ENCODE measurements at regions not wholly inside any gene's neighbourhood (a gene's known extent, or its start where the extent isn't known, plus 50 kb on each side); places are given as distances from the start of the nearest gene placed in this dataset.

- ATAC-seq (replicated peaks in 1 of 2): no peak
- Mint-ChIP-seq H3K27ac (no peak overlapping the region), H3K9me3 (no peaks in the 10 kb centered on the region), H3K4me3 (no peak overlapping the region), H3K27me3 (ENCODE audit: low read depth) (peaks cover 6% of the 10 kb centered on the region), H3K4me1 (ENCODE audit: low read depth) (no peaks in the 10 kb centered on the region), H3K36me3 (ENCODE audit: insufficient read depth in 2 of 2) (no peaks in the 10 kb centered on the region)
- no peak for DNase-seq
Observed at GRCh38 chr18:55047546-55047945, 88.3 kb upstream of the CCDC68 start.

GRCh38 chr18:55041366-55041765 lies 82.1 kb upstream of the CCDC68 start:
- no peaks in the 10 kb centered on the region for H3K36me3 Mint-ChIP-seq (ENCODE audit: insufficient read depth in 2 of 2)

GRCh38 chr18:55038162-55038561 lies 78.9 kb upstream of the CCDC68 start:
- H3K9me3 Mint-ChIP-seq: no peaks in the 10 kb centered on the region
- no peak overlapping the region for H3K27ac Mint-ChIP-seq
- no peaks in the 10 kb centered on the region for H3K27me3 Mint-ChIP-seq (ENCODE audit: low read depth)
- H3K4me3 Mint-ChIP-seq: no peak overlapping the region
- ATAC-seq (replicated peaks in 1 of 2): no peak
- H3K36me3 Mint-ChIP-seq (ENCODE audit: insufficient read depth in 2 of 2): no peaks in the 10 kb centered on the region
- DNase-seq: no peak
- no peaks in the 10 kb centered on the region for H3K4me1 Mint-ChIP-seq (ENCODE audit: low read depth)

More at GRCh38 chr18:55041366-55041765, 82.1 kb upstream of the CCDC68 start:
- no peak for ATAC-seq (replicated peaks in 1 of 2)
- H3K4me3 Mint-ChIP-seq: no peak overlapping the region
- H3K27me3 Mint-ChIP-seq (ENCODE audit: low read depth): no peaks in the 10 kb centered on the region
- no peaks in the 10 kb centered on the region for H3K4me1 Mint-ChIP-seq (ENCODE audit: low read depth)
- H3K27ac Mint-ChIP-seq: no peak overlapping the region
- DNase-seq: no peak
- no peaks in the 10 kb centered on the region for H3K9me3 Mint-ChIP-seq

GRCh38 chr18:55034742-55035141 lies 75.5 kb upstream of the CCDC68 start:
- DNase-seq (no peak), ATAC-seq (replicated peaks in 1 of 2) (no peak)
- no peaks in the 10 kb centered on the region for H3K4me1 Mint-ChIP-seq (ENCODE audit: low read depth)
- no peaks in the 10 kb centered on the region for H3K9me3 Mint-ChIP-seq
- no peak overlapping the region for H3K27ac Mint-ChIP-seq
- no peak overlapping the region for H3K4me3 Mint-ChIP-seq
- peaks cover 5% of the 10 kb centered on the region for H3K27me3 Mint-ChIP-seq (ENCODE audit: low read depth)
- H3K36me3 Mint-ChIP-seq (ENCODE audit: insufficient read depth in 2 of 2): no peaks in the 10 kb centered on the region

- no peak overlapping the region for H3K4me3 Mint-ChIP-seq
- H3K36me3 Mint-ChIP-seq (ENCODE audit: insufficient read depth in 2 of 2): no peaks in the 10 kb centered on the region
- no peaks in the 10 kb centered on the region for H3K4me1 Mint-ChIP-seq (ENCODE audit: low read depth)
- no peak overlapping the region for H3K27ac Mint-ChIP-seq
- peaks cover 7% of the 10 kb centered on the region for H3K27me3 Mint-ChIP-seq (ENCODE audit: low read depth)
- H3K9me3 Mint-ChIP-seq: no peaks in the 10 kb centered on the region
- ATAC-seq (replicated peaks in 1 of 2) (no peak), DNase-seq (no peak)
Observed at GRCh38 chr18:55031979-55032378, 72.7 kb upstream of the CCDC68 start.

- no peaks in the 10 kb centered on the region for H3K4me1 Mint-ChIP-seq (ENCODE audit: low read depth)
- H3K27ac Mint-ChIP-seq: no peak overlapping the region
- H3K9me3 Mint-ChIP-seq: no peaks in the 10 kb centered on the region
- no peaks in the 10 kb centered on the region for H3K36me3 Mint-ChIP-seq (ENCODE audit: insufficient read depth in 2 of 2)
- peaks cover 7% of the 10 kb centered on the region for H3K27me3 Mint-ChIP-seq (ENCODE audit: low read depth)
- no peak for DNase-seq
- ATAC-seq (replicated peaks in 1 of 2): no peak
- no peak overlapping the region for H3K4me3 Mint-ChIP-seq
Observed at GRCh38 chr18:55031576-55031975, 72.3 kb upstream of the CCDC68 start.

- no peak for DNase-seq
- H3K9me3 Mint-ChIP-seq: no peaks in the 10 kb centered on the region
- H3K4me1 Mint-ChIP-seq (ENCODE audit: low read depth): no peaks in the 10 kb centered on the region
- no peak for ATAC-seq (replicated peaks in 1 of 2)
- H3K4me3 Mint-ChIP-seq: no peak overlapping the region
- no peak overlapping the region for H3K27ac Mint-ChIP-seq
- H3K36me3 Mint-ChIP-seq (ENCODE audit: insufficient read depth in 2 of 2): no peaks in the 10 kb centered on the region
- peaks cover 7% of the 10 kb centered on the region for H3K27me3 Mint-ChIP-seq (ENCODE audit: low read depth)
Observed at GRCh38 chr18:55031164-55031563, 71.9 kb upstream of the CCDC68 start.

GRCh38 chr18:55024564-55024963 lies 65.3 kb upstream of the CCDC68 start:
- ATAC-seq (replicated peaks in 1 of 2) (no peak), DNase-seq (no peak)
- no peaks in the 10 kb centered on the region for H3K36me3 Mint-ChIP-seq (ENCODE audit: insufficient read depth in 2 of 2)
- H3K27ac Mint-ChIP-seq: no peak overlapping the region
- peaks cover under 1% of the 10 kb centered on the region for H3K27me3 Mint-ChIP-seq (ENCODE audit: low read depth)
- no peaks in the 10 kb centered on the region for H3K9me3 Mint-ChIP-seq
- no peaks in the 10 kb centered on the region for H3K4me1 Mint-ChIP-seq (ENCODE audit: low read depth)
- no peak overlapping the region for H3K4me3 Mint-ChIP-seq

GRCh38 chr18:55018602-55019001 lies 59.3 kb upstream of the CCDC68 start:
- ATAC-seq (replicated peaks in 1 of 2): no peak
- no peak overlapping the region for H3K4me3 Mint-ChIP-seq
- no peaks in the 10 kb centered on the region for H3K27me3 Mint-ChIP-seq (ENCODE audit: low read depth)
- peaks cover 3% of the 10 kb centered on the region for H3K4me1 Mint-ChIP-seq (ENCODE audit: low read depth)
- no peak overlapping the region for H3K27ac Mint-ChIP-seq
- H3K9me3 Mint-ChIP-seq: no peaks in the 10 kb centered on the region
- H3K36me3 Mint-ChIP-seq (ENCODE audit: insufficient read depth in 2 of 2): no peaks in the 10 kb centered on the region
- no peak for DNase-seq

GRCh38 chr18:55014095-55014494 lies 54.8 kb upstream of the CCDC68 start:
- Mint-ChIP-seq H3K27ac (no peak overlapping the region), H3K9me3 (no peaks in the 10 kb centered on the region), H3K27me3 (ENCODE audit: low read depth) (no peaks in the 10 kb centered on the region), H3K36me3 (ENCODE audit: insufficient read depth in 2 of 2) (no peaks in the 10 kb centered on the region), H3K4me3 (no peak overlapping the region), H3K4me1 (ENCODE audit: low read depth) (peaks cover 4% of the 10 kb centered on the region)
- ATAC-seq (replicated peaks in 1 of 2) (peak in 1 of 2 donors; percentile 23), DNase-seq (no peak)

- no peaks in the 10 kb centered on the region for H3K27me3 Mint-ChIP-seq (ENCODE audit: low read depth)
- DNase-seq (no peak), ATAC-seq (replicated peaks in 1 of 2) (no peak)
- no peaks in the 10 kb centered on the region for H3K9me3 Mint-ChIP-seq
- no peak overlapping the region for H3K4me3 Mint-ChIP-seq
- peaks cover 4% of the 10 kb centered on the region for H3K4me1 Mint-ChIP-seq (ENCODE audit: low read depth)
- no peak overlapping the region for H3K27ac Mint-ChIP-seq
- no peaks in the 10 kb centered on the region for H3K36me3 Mint-ChIP-seq (ENCODE audit: insufficient read depth in 2 of 2)
Observed at GRCh38 chr18:55013685-55014084, 54.4 kb upstream of the CCDC68 start.

- H3K9me3 Mint-ChIP-seq: no peaks in the 10 kb centered on the region
- no peak for ATAC-seq (replicated peaks in 1 of 2)
- no peak overlapping the region for H3K4me3 Mint-ChIP-seq
- H3K36me3 Mint-ChIP-seq (ENCODE audit: insufficient read depth in 2 of 2): no peaks in the 10 kb centered on the region
- DNase-seq: no peak
- H3K27ac Mint-ChIP-seq: no peak overlapping the region
- peaks cover 4% of the 10 kb centered on the region for H3K4me1 Mint-ChIP-seq (ENCODE audit: low read depth)
- H3K27me3 Mint-ChIP-seq (ENCODE audit: low read depth): no peaks in the 10 kb centered on the region
Observed at GRCh38 chr18:55013086-55013485, 53.8 kb upstream of the CCDC68 start.

- H3K4me1 Mint-ChIP-seq (ENCODE audit: low read depth): peaks cover 4% of the 10 kb centered on the region
- no peaks in the 10 kb centered on the region for H3K9me3 Mint-ChIP-seq
- no peaks in the 10 kb centered on the region for H3K36me3 Mint-ChIP-seq (ENCODE audit: insufficient read depth in 2 of 2)
- H3K27me3 Mint-ChIP-seq (ENCODE audit: low read depth): no peaks in the 10 kb centered on the region
- ATAC-seq (replicated peaks in 1 of 2): no peak
- H3K4me3 Mint-ChIP-seq: no peak overlapping the region
- DNase-seq: no peak
- no peak overlapping the region for H3K27ac Mint-ChIP-seq
Observed at GRCh38 chr18:55012008-55012407, 52.7 kb upstream of the CCDC68 start.

All from activated T-cell treated with anti-CD3 and anti-CD28 coated beads, Interleukin-2, amount 50 U/mL, for 72 hours (primary cell).